Smooth muscle cell (in vitro differentiated cells): ENCODE measurements at regions not wholly inside any gene's neighbourhood (a gene's known extent, or its start where the extent isn't known, plus 50 kb on each side); places are given as distances from the start of the nearest gene placed in this dataset.
A peak's percentile ranks its signal among the peaks of the same experiment; 100 is the strongest.

Experiments
- DNase-seq: peaks from one replicate; lab custom pipeline; 2025; ENCODE audit not compliant: unreplicated experiment; lab: John Stamatoyannopoulos, UW
- H2AFZ ChIP-seq: fragments of 200-600 bp; sonication (generic); 2 replicates; pipeline ENCODE4 v1.6.0; 2016; ENCODE audit warnings: antibody characterized with exemption, low read depth, mild to moderate bottlenecking
- H3F3A ChIP-seq: fragments of 200-600 bp; sonication (generic); 2 replicates; pipeline ENCODE4 v1.6.0; 2017; ENCODE audit warnings: antibody characterized with exemption, low read depth
- H3K27ac ChIP-seq: fragments of 200-600 bp; sonication (generic); 2 replicates; pipeline ENCODE4 v1.5.1; 2016; ENCODE audit warnings: low read depth, mild to moderate bottlenecking
- H3K27me3 ChIP-seq: fragments of 200-600 bp; sonication (generic); 2 replicates; pipeline ENCODE4 v1.6.1; 2016; ENCODE audit warnings: low read depth, mild to moderate bottlenecking
- H3K36me3 ChIP-seq: fragments of 200-600 bp; sonication (generic); 2 replicates; pipeline ENCODE4 v1.5.1; 2016; ENCODE audit warnings: low read depth
- H3K4me1 ChIP-seq: fragments of 200-600 bp; sonication (generic); 2 replicates; pipeline ENCODE4 v1.5.1; 2016; ENCODE audit warnings: low read depth
- H3K4me2 ChIP-seq: fragments of 200-600 bp; sonication (generic); 2 replicates; pipeline ENCODE4 v1.6.0; 2016; ENCODE audit warnings: mild to moderate bottlenecking
- H3K4me3 ChIP-seq: fragments of 200-600 bp; sonication (generic); 2 replicates; pipeline ENCODE4 v1.5.1; 2016; ENCODE audit warnings: mild to moderate bottlenecking
- H3K79me2 ChIP-seq: fragments of 200-600 bp; sonication (generic); 2 replicates; pipeline ENCODE4 v1.6.0; 2016; ENCODE audit warnings: low read depth, mild to moderate bottlenecking
- H3K9ac ChIP-seq: fragments of 200-600 bp; sonication (generic); 2 replicates; pipeline ENCODE4 v1.6.0; 2016; ENCODE audit warnings: low read depth
- H3K9me3 ChIP-seq: fragments of 200-600 bp; sonication (generic); replicated peaks from 2 replicates; pipeline ENCODE4 v1.5.1; 2016; ENCODE audit warnings: low read depth
- H4K20me1 ChIP-seq: fragments of 200-600 bp; sonication (generic); 2 replicates; pipeline ENCODE4 v1.6.0; 2016; ENCODE audit warnings: low read depth
- WGBS: methylation state at CpG from one replicate; pipeline ENCODE4 v1.1.7; 2016; ENCODE audit warnings: low lambda C conversion rate; 5-methylcytosine and 5-hydroxymethylcytosine counted together
- TF ChIP-seq, protein P1 (sequence below): fragments of 200-600 bp; sonication (generic); IDR thresholded peaks from 2 replicates; pipeline ENCODE4 v1.5.1; 2017; ENCODE audit warnings: borderline replicate concordance, mild to moderate bottlenecking, antibody characterized with exemption; ENCODE audit not compliant: insufficient read depth, poor library complexity, severe bottlenecking

DNA sequence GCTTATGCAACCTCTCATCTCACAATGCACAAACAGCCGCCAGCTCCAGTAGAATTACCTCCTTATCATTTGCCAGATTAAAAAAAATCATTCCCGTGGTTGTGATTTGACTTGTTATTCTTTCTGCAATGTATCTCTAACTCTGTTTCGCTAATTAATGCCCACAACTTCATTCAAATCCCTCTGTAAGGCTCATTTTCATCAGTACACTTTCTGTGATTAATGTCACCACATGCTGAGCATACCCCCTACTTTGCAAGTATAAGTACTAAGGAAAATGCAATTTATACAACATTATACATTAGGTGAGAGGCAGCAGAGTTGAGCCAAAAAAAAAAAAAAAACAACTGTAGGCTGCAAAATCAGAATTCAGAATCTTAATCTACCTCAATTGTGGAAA lies 166.0 kb downstream of the FSCB start:
- H3K79me2 ChIP-seq = no peaks in the 10 kb centered on the region
- H3K27me3 ChIP-seq = no peaks in the 10 kb centered on the region
- no peaks in the 10 kb centered on the region for H3F3A ChIP-seq
- H3K9me3 ChIP-seq = peaks cover 3% of the 10 kb centered on the region
- 78% methylated on average over 3 of the region's 3 CpGs for WGBS
- no peak overlapping the region for H3K4me2 ChIP-seq
- H3K4me1 ChIP-seq = no peaks in the 10 kb centered on the region
- no peak overlapping the region for H3K4me3 ChIP-seq
- DNase-seq = no peak
- H3K27ac ChIP-seq = no peak overlapping the region
- H3K9ac ChIP-seq = no peak overlapping the region
- H4K20me1 ChIP-seq = no peaks in the 10 kb centered on the region
- H2AFZ ChIP-seq = no peak overlapping the region
- TF ChIP-seq, protein P1, sequence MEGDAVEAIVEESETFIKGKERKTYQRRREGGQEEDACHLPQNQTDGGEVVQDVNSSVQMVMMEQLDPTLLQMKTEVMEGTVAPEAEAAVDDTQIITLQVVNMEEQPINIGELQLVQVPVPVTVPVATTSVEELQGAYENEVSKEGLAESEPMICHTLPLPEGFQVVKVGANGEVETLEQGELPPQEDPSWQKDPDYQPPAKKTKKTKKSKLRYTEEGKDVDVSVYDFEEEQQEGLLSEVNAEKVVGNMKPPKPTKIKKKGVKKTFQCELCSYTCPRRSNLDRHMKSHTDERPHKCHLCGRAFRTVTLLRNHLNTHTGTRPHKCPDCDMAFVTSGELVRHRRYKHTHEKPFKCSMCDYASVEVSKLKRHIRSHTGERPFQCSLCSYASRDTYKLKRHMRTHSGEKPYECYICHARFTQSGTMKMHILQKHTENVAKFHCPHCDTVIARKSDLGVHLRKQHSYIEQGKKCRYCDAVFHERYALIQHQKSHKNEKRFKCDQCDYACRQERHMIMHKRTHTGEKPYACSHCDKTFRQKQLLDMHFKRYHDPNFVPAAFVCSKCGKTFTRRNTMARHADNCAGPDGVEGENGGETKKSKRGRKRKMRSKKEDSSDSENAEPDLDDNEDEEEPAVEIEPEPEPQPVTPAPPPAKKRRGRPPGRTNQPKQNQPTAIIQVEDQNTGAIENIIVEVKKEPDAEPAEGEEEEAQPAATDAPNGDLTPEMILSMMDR = no peak
- no peaks in the 10 kb centered on the region for H3K36me3 ChIP-seq

DNA sequence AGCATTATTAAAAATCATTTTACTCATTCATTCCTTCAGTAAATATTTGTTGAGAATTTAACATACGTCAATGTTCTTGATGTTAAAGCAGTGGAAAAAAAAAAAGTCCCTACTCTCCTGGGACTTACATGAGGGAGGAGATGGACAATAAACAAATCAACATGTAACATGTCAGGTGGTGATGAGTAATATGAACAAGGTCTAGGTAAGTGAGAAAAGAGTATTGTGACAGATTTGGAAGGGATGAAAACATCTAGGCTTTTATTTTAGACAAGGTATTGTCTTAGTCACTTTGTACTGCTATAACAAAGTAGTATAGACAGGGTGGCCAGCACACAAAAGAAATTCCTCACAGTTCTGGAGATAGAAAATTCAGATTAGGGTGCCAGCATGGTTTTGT lies 167.2 kb downstream of the FSCB start:
- Histone ChIP-seq H3K9ac (no peak overlapping the region), H3K79me2 (no peaks in the 10 kb centered on the region), H2AFZ (no peak overlapping the region), H4K20me1 (no peaks in the 10 kb centered on the region), H3F3A (no peaks in the 10 kb centered on the region), H3K4me2 (no peak overlapping the region), H3K4me3 (no peak overlapping the region), H3K27me3 (no peaks in the 10 kb centered on the region), H3K4me1 (no peaks in the 10 kb centered on the region), H3K36me3 (no peaks in the 10 kb centered on the region), H3K9me3 (no peaks in the 10 kb centered on the region), H3K27ac (peak overlapping the region; percentile 72)
- no peak for DNase-seq
- WGBS = 91% methylated on average over 1 of the region's 1 CpG
- TF ChIP-seq, protein P1 = no peak

DNA sequence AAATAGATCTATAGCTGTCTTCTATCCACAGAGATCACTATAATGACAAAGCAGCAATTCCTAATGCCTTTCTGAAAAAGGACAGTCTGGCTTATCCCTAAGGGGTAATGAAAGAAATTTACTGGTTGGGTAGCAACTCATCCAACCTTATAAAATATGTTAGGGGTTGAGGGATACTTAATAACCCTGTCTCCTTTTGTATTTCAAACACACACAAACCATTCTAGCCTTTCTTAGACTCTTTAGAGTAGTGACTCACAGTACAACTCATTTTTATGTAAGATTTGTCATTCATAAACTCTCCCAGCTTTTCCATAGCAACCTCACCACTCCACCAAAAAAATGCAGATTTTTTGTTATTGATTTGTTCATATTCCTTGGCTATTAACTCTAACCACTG lies 167.9 kb downstream of the FSCB start:
- no peaks in the 10 kb centered on the region for H3F3A ChIP-seq
- H3K36me3 ChIP-seq = no peaks in the 10 kb centered on the region
- no peaks in the 10 kb centered on the region for H3K9me3 ChIP-seq
- no peaks in the 10 kb centered on the region for H3K4me1 ChIP-seq
- H2AFZ ChIP-seq = no peak overlapping the region
- H3K27me3 ChIP-seq = no peaks in the 10 kb centered on the region
- H3K79me2 ChIP-seq = no peaks in the 10 kb centered on the region
- H3K4me2 ChIP-seq = no peak overlapping the region
- TF ChIP-seq, protein P1 = no peak
- no peak for DNase-seq
- peak overlapping the region; percentile 72 for H3K27ac ChIP-seq
- H4K20me1 ChIP-seq = no peaks in the 10 kb centered on the region
- H3K9ac ChIP-seq = no peak overlapping the region
- no peak overlapping the region for H3K4me3 ChIP-seq

DNA sequence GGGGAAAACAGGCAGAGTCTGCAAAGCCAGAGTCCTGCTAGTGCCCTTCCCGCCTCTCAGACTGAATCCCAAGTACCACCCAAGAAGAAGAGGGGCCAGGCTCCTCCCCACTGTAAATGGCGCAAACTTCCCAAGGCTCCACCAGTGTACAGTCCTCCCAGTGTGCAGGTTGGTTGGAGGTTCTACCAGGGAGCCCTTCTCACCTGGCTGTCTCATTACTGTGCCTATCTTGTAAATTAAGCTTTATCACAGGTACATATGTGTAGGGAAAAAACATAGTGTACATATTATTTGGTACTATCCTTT lies 189.7 kb downstream of the FSCB start:
- no peaks in the 10 kb centered on the region for H4K20me1 ChIP-seq
- H3K27ac ChIP-seq = peak overlapping the region; percentile 94
- no peak overlapping the region for H2AFZ ChIP-seq
- peak overlapping the region; percentile 65 for H3K9ac ChIP-seq
- no peaks in the 10 kb centered on the region for H3K27me3 ChIP-seq
- 98% methylated on average over 2 of the region's 2 CpGs for WGBS
- H3K4me1 ChIP-seq = no peaks in the 10 kb centered on the region
- H3F3A ChIP-seq = peaks cover 5% of the 10 kb centered on the region
- H3K36me3 ChIP-seq = no peaks in the 10 kb centered on the region
- TF ChIP-seq, protein P1 = no peak
- H3K79me2 ChIP-seq = no peaks in the 10 kb centered on the region
- DNase-seq = no peak
- no peak overlapping the region for H3K4me2 ChIP-seq
- H3K4me3 ChIP-seq = no peak overlapping the region
- no peaks in the 10 kb centered on the region for H3K9me3 ChIP-seq
